Rectal smooth muscle tissue (tissue), 1 donor: ENCODE measurements at regions not wholly inside any gene's neighbourhood (a gene's known extent, or its start where the extent isn't known, plus 50 kb on each side); places are given as distances from the start of the nearest gene placed in this dataset.

Experiments used
- H3K27ac ChIP-seq: one replicate; pipeline ENCODE4 v1.7.0; 2013; ENCODE audit warnings: low read depth, low read length, inconsistent platforms
- H3K27me3 ChIP-seq: one replicate; pipeline ENCODE4 v1.7.0; 2013; ENCODE audit warnings: low read length; ENCODE audit not compliant: control insufficient read depth, insufficient read depth
- H3K36me3 ChIP-seq: one replicate; pipeline ENCODE4 v1.7.0; 2013; ENCODE audit warnings: low read length; ENCODE audit not compliant: control insufficient read depth, insufficient read depth
- H3K4me1 ChIP-seq: one replicate; pipeline ENCODE4 v1.7.0; 2013; ENCODE audit warnings: low read length; ENCODE audit not compliant: control insufficient read depth, insufficient read depth
- H3K4me3 ChIP-seq: one replicate; pipeline ENCODE4 v1.7.0; 2013; ENCODE audit warnings: low read length
- H3K9ac ChIP-seq: one replicate; pipeline ENCODE4 v1.7.0; 2013; ENCODE audit warnings: low read length

- Histone ChIP-seq H3K4me3 (no peak overlapping the region), H3K27me3 (no peaks in the 10 kb centered on the region), H3K9ac (no peak overlapping the region), H3K27ac (no peak overlapping the region), H3K36me3 (no peaks in the 10 kb centered on the region), H3K4me1 (no peaks in the 10 kb centered on the region)
Measured at GRCh38 chr1:109814993-109815786, 51.5 kb upstream of the EPS8L3 start.

DNA sequence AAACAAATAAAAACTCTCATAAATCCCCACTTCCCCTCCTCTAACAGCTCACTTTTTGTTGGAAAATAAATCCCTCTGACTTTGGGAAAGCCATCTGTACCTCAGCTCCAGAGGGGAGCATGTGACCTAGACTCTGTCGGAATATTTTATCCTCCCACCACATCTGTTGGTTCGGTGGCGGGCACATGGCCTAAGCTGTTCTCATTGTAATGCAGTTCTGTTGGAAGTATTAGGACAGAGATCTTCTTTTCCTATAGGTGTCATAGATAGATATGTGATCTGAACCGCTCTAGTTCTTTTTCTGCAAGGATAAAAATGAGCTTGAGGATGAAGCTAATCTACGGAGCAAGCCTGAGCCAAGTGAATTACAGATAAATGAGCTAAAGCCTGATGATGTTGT, 50.5 kb upstream of the EPS8L3 start:
- no peaks in the 10 kb centered on the region for H3K36me3 ChIP-seq
- H3K4me1 ChIP-seq, result no peaks in the 10 kb centered on the region
- no peaks in the 10 kb centered on the region for H3K27me3 ChIP-seq
- H3K4me3 ChIP-seq, result no peak overlapping the region
- H3K27ac ChIP-seq, result no peak overlapping the region
- no peak overlapping the region for H3K9ac ChIP-seq
